Islet of Langerhans (tissue), 1 donor: ENCODE measurements at regions not wholly inside any gene's neighbourhood (a gene's known extent, or its start where the extent isn't known, plus 50 kb on each side); places are given as distances from the start of the nearest gene placed in this dataset.

Source experiments
- FAIRE-seq: peaks from one replicate; lab custom pipeline; 2011; peaks lifted over from hg19 to GRCh38; lab: Jason Lieb, UNC

DNA sequence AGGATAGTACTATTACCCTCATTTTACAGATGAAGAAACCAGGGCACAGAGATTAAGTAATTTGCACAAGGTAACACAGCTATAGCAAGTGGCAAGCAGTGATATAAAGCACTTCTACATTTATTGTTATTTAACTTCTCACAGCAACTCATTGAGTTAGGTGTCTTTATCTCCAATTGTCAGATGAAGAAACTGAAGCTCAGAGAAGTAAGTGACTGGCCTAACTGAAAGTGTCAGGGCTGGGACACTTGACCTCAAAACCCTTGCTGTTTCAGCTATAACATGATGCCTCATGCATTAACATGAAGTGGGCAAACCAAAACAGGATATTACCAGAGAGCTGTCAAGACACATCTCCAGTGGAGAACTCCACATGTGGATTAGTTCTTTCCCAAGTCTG is 65.8 kb upstream of the LEKR1 start:
- FAIRE-seq, result no peak

DNA sequence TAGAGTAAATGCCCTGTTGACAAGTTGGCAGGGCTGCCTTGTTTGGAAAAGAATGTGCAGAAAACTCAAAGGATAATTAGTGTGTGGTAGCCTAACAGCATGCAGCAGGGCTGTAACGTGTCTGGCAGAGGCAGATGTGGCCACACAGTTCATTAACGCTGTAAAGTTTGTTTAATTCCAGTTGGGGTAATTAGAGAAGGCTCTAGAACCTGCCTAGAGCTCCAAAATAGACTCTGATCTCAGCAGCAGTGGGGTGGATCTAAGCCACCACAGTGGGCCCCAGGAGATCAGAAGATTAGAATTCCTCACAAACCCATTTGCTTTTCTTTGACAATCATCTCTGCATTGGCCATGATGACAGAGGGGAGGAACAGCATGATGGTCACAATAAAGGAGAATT is 65.1 kb upstream of the LEKR1 start:
- FAIRE-seq, result no peak

DNA sequence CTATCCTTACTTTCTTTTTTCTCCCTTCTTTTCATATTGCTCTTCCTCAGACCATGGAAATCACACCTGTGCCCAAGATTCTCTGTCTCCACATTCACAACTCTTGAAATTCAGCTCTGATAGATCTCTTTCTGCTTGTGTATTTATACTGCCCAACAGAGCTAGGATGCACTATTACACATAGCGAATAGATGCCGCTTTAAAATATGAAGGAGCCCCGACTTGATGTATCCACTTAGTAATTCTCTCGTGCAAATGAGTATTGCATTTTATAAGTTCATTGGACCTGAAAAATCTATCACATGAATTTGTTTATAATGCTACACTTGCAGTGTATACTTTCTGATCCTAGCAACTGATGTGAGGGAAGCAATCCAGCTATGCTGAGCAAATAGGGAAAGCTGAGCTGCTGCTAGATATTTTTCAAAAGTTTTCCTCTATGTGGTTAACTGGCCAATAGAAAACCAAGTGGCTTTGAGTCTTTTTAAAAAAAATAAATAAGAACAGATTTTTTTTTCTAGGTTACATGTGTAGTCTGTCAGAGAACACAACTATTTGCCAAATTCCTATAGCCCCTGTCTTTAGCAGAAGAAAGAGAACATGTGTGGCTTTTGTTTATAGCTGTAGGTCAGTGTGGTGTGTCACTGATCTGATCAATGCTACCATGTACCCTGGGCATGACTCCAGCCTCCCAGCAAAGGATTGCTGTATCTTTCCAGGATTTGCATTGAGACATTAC is 64.3 kb upstream of the LEKR1 start:
- peak; percentile 92 for FAIRE-seq

DNA sequence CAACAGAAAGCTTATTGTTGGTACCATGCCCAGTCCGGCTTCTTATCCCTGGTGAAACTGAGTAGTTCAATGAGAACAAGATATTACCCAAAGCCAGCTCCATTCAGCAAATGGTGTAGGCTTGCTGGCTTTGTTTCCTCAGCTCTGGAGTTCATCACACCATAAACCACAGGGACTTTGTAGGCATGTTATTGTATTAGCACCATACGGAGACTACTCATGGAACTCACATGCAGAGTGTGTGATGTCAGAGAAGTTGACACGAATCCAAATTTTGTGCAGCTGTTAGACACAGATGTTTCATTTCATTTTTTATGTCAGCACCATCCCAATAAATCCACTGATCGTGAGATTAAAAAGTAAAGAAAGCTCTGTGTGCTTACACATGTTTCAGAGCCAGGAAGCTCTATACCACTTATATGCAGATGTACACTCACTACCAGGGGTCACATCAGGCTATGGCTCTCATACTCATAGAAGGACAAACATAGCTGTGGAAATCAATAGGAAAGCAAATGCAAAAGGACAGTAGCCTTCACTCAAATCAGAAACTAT is 63.4 kb upstream of the LEKR1 start:
- FAIRE-seq, result no peak

DNA sequence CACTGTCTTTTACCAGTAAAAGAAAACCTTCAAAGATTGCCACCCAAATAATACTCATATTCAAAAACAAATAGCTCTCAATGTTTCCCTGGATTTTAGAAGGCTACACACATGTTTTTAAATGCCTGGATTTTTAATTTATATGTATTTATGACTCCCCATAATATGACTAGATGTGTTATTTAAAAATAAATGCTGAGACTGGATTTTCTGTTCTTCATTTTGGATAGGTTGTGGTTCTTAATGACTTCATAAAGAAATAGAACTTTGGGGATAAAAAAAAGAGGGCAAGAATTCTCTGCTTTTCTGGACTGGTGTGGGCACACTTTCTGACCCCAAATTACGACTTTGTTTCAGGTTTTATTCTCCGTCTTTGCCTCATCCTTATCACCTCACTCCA is 62.8 kb upstream of the LEKR1 start:
- no peak for FAIRE-seq

DNA sequence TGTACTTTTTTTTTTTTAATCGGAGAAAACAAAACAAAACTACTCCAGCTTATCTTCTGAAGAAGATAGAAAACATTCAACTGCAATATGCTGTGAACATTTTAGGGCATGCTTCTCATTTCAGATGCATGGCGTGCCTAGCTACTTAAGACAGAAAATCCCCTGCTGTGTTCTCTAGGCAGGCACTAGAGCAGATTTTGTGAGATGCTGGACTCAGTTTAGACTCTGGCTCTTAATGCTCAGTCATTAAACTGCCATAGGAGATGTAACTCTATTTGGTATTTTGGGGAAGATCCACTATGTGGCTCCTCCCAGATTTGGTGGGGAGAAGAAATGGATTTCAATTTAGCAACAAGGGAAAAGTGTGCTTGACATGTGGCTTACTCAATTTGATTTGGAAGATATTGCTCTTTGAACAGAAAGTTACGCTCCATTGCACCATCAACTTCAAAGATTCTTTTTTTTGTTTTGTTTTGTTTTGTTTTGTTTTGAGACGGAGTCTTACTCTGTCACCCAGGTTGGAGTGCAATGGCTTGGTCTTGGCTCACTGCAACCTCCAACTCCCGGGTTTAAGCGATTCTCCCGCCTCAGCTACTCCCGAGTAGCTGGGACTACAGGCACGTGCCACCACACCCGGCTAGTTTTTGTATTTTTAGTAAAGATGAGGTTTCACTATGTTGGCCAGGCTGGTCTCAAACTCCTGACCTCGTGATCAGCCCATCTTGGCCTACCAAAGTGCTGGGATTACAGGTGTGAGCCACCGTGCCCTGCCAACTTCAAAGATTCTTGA is 62.0 kb upstream of the LEKR1 start:
- no peak for FAIRE-seq

DNA sequence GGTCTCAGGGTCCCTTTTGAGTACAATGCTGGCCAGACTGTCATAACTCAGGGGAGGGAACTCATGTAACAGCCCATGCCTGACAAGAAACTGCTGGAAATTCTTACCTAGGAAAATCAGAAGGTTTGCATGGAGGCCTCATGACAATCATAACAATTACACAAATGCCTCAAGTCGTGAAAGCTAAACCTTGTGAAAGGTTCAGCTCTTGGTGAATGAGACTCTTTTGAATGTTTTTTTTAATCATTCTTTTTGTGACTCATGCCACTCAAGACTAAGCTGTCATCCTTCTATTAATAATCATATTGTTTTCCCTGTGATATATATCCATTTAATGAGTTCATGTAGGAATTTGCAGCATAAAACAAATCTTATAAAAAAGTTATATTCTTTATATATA is 61.4 kb upstream of the LEKR1 start:
- no peak for FAIRE-seq

DNA sequence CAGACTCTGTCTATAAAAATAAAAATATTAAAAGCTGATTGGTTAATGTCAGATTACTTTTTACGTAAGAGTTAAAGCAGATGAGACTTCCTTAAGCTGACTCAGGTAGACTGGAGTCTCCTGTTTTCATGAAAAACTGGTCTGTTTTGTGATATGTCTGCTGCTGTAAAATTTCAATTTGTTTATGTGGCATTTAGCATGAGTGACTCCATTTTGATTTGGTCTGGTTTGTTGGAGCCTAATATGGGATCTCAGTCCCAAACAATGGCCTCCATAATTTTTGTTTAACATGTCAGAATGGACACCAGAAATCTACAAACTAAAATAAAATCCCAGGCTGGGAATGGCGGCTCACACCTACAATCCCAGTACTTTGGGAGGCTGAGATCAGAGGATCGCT is 57.8 kb upstream of the LEKR1 start:
- FAIRE-seq, result no peak

DNA sequence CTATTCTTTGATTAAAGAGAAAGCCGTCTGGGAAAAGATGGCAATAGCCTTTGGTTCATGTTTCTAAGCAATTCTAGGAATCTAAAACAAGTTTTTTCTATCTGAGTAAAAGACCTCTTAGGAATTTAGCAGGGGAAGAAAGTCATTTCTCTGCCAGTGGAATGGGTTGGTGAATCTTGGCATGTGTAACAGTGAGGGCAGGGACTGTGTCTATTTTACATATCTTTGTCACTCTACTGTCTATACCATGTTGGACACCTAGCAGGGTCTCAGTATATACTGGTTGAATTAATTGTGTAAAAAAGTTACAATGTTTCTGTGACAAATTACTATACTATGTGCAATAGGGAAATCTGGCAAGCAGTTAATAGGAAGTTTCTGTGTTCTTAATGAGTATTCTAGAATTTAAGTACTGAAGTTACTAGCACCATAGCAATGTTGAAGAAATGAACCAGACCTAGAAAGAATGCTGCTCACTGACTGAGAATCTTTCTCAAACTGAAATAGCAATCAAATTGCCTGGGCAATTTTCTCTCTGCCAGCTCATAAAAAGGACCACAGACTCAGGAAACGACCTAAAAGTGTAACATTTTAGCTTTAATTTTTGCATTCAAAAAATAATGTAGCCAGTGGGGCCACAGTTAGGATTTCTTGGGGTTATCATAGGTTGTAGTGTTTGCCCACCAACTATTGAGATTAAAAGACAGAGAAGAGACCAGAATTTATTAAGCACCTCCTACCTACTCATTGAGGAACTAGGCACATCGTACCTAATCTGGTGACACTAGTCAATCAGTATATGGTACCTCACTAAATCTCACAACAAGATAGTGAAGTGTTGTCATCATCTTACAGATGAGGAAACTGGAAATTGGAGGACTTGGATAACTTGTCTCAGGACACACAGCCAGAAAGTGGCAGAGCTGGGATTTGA is 56.2 kb upstream of the LEKR1 start:
- no peak for FAIRE-seq

DNA sequence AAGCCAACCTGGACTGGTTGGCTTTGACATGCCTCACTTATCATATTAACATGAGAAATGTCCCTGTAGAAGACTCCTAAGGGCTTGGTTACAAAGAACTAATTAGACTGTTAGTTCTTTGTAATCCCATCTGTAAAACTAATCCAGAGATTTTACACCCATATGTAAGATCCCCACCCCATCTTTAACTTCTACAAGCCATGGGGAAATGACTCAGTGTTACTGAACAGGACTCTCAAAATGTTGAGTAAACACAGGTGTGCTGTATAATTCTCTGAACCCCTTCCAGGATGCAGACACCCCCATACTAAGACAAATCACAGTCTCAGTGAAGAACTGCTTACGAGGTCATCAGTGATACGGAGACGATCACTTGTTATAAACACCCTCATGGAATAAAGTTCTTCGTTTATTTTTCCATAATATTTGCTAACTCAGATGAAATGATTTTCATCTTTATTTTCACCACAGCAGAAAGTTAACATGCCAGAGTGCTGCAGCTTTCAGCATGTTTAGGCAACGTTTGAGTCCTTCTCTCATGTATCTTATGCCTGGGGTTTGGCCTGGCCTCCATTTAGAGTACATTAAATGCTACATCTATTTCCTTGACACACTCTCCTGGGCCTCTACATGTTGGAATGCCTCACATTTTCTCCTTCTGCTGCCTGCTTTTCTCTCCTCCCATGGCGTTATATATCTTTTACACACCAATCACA is 55.3 kb upstream of the LEKR1 start:
- FAIRE-seq, result no peak

DNA sequence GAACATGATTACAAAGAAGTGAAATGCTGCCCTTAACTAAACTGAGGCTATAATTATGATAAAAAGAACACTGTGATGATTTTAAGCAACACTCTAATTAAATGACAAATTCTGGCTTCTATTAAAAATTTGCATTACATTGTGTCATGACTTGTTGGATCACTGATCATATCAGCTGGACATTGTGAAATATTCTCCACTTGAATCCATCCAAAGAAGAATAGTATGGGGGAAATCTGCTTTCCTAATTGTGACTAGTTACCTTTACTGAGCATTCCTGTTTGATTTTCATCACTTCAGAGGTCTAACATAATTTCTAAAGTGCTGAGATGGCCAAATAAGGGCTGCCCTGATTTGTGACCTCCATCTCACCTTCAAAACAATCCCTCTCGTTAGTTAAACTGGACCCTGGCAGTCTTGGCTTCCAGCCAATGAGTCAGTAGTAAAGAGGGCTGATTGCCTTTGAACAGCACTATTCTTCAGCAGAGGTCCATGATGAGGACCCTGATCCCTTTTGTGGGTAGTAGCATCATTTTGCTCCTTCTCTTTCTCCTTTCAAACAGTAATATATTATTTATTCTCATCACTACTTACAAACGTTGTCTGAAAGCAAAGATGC is 53.5 kb upstream of the LEKR1 start:
- no peak for FAIRE-seq

DNA sequence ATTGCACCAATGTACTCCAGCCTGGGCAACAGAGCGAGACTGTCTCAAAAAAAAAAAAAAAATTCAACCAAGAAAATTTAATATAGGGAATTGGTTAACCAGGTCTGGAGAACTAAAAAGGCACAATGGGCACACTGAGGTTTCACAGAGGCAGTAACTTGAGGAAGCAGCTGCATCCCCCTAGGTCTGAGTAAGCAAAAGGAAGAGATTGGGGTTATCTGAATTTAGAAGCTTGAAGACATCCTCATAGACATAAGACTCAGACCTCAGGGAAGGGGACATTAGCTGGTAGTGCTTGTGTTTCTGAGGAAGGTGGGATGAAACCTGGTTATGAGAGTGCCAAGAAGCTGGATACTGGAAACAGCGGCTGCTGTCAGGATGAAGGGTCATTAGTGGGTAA is 50.1 kb upstream of the LEKR1 start:
- FAIRE-seq, result no peak
